ENCODE measurements at regions not wholly inside any gene's neighbourhood (a gene's known extent, or its start where the extent isn't known, plus 50 kb on each side); places are given as distances from the start of the nearest gene placed in this dataset.

- no peak for DNase-seq (ENCODE audit: low read depth in 1 of 2, low spot score in 1 of 2)
- in situ Hi-C loops (cut with HindIII; ENCODE audit: low pct_unique_long_range_greater_than_20kb, low sequenced_read_pairs) = no loop called here
- TF ChIP-seq JUND (IDR thresholded peaks at IDR 0.05; ENCODE audit: low read depth) = no peak
Measured at GRCh38 chr1:239844833-239845232, 246.8 kb upstream of the FMN2 start.

- in situ Hi-C loops (cut with HindIII; ENCODE audit: low pct_unique_long_range_greater_than_20kb, low sequenced_read_pairs) = no loop called here
- TF ChIP-seq JUND (IDR thresholded peaks at IDR 0.05; ENCODE audit: low read depth) = no peak
Measured at GRCh38 chr1:239854922-239855321, 236.8 kb upstream of the FMN2 start.

GRCh38 chr1:239856067-239856466, 235.6 kb upstream of the FMN2 start:
- DNase-seq (ENCODE audit: low read depth in 1 of 2, low spot score in 1 of 2) = no peak
- in situ Hi-C loops (cut with HindIII; ENCODE audit: low pct_unique_long_range_greater_than_20kb, low sequenced_read_pairs) = no loop called here
- no peak for TF ChIP-seq JUND (IDR thresholded peaks at IDR 0.05; ENCODE audit: low read depth)

More at GRCh38 chr1:239854922-239855321, 236.8 kb upstream of the FMN2 start:
- DNase-seq (ENCODE audit: low read depth in 1 of 2, low spot score in 1 of 2) = no peak

GRCh38 chr1:239856924-239857323, 234.8 kb upstream of the FMN2 start:
- DNase-seq (ENCODE audit: low read depth in 1 of 2, low spot score in 1 of 2) = no peak
- TF ChIP-seq JUND (IDR thresholded peaks at IDR 0.05; ENCODE audit: low read depth) = no peak
- in situ Hi-C loops (cut with HindIII; ENCODE audit: low pct_unique_long_range_greater_than_20kb, low sequenced_read_pairs) = no loop called here

- DNase-seq (ENCODE audit: low read depth in 1 of 2, low spot score in 1 of 2) = peak in 1 of 2 experiments; percentile 23
- no peak for TF ChIP-seq JUND (IDR thresholded peaks at IDR 0.05; ENCODE audit: low read depth)
- in situ Hi-C loops (cut with HindIII; ENCODE audit: low pct_unique_long_range_greater_than_20kb, low sequenced_read_pairs) = no loop called here
Measured at GRCh38 chr1:239858057-239858456, 233.6 kb upstream of the FMN2 start.

- in situ Hi-C loops (cut with HindIII; ENCODE audit: low pct_unique_long_range_greater_than_20kb, low sequenced_read_pairs) = no loop called here
- no peak for DNase-seq (ENCODE audit: low read depth in 1 of 2, low spot score in 1 of 2)
- TF ChIP-seq JUND (IDR thresholded peaks at IDR 0.05; ENCODE audit: low read depth) = no peak
Measured at GRCh38 chr1:239858529-239858928, 233.2 kb upstream of the FMN2 start.

GRCh38 chr1:239861985-239862384, 229.7 kb upstream of the FMN2 start:
- no peak for TF ChIP-seq JUND (IDR thresholded peaks at IDR 0.05; ENCODE audit: low read depth)
- in situ Hi-C loops (cut with HindIII; ENCODE audit: low pct_unique_long_range_greater_than_20kb, low sequenced_read_pairs) = no loop called here
- no peak for DNase-seq (ENCODE audit: low read depth in 1 of 2, low spot score in 1 of 2)

- peak in 1 of 2 experiments; percentile 5 for DNase-seq (ENCODE audit: low read depth in 1 of 2, low spot score in 1 of 2)
- in situ Hi-C loops (cut with HindIII; ENCODE audit: low pct_unique_long_range_greater_than_20kb, low sequenced_read_pairs) = no loop called here
- no peak for TF ChIP-seq JUND (IDR thresholded peaks at IDR 0.05; ENCODE audit: low read depth)
Measured at GRCh38 chr1:239868058-239868832, 223.4 kb upstream of the FMN2 start.

GRCh38 chr1:239870194-239870593, 221.5 kb upstream of the FMN2 start:
- in situ Hi-C loops (cut with HindIII; ENCODE audit: low pct_unique_long_range_greater_than_20kb, low sequenced_read_pairs) = no loop called here
- TF ChIP-seq JUND (IDR thresholded peaks at IDR 0.05; ENCODE audit: low read depth) = no peak
- DNase-seq (ENCODE audit: low read depth in 1 of 2, low spot score in 1 of 2) = no peak

- in situ Hi-C loops (cut with HindIII; ENCODE audit: low pct_unique_long_range_greater_than_20kb, low sequenced_read_pairs) = no loop called here
- DNase-seq (ENCODE audit: low read depth in 1 of 2, low spot score in 1 of 2) = no peak
- no peak for TF ChIP-seq JUND (IDR thresholded peaks at IDR 0.05; ENCODE audit: low read depth)
Measured at GRCh38 chr1:239872626-239873025, 219.1 kb upstream of the FMN2 start.

- in situ Hi-C loops (cut with HindIII; ENCODE audit: low pct_unique_long_range_greater_than_20kb, low sequenced_read_pairs) = no loop called here
- TF ChIP-seq JUND (IDR thresholded peaks at IDR 0.05; ENCODE audit: low read depth) = no peak
- DNase-seq (ENCODE audit: low read depth in 1 of 2, low spot score in 1 of 2) = no peak
Measured at GRCh38 chr1:239874831-239875230, 216.9 kb upstream of the FMN2 start.

GRCh38 chr1:239879321-239880170, 212.1 kb upstream of the FMN2 start:
- no peak for TF ChIP-seq JUND (IDR thresholded peaks at IDR 0.05; ENCODE audit: low read depth)
- in situ Hi-C loops (cut with HindIII; ENCODE audit: low pct_unique_long_range_greater_than_20kb, low sequenced_read_pairs) = no loop called here
- peak; percentile 42 to 80 for DNase-seq (ENCODE audit: low read depth in 1 of 2, low spot score in 1 of 2)

GRCh38 chr1:239882967-239883366, 208.7 kb upstream of the FMN2 start:
- no peak for DNase-seq (ENCODE audit: low read depth in 1 of 2, low spot score in 1 of 2)
- in situ Hi-C loops (cut with HindIII; ENCODE audit: low pct_unique_long_range_greater_than_20kb, low sequenced_read_pairs) = no loop called here
- TF ChIP-seq JUND (IDR thresholded peaks at IDR 0.05; ENCODE audit: low read depth) = no peak

Measured in T47D (cell line).